ENCODE measurements at regions not wholly inside any gene's neighbourhood (a gene's known extent, or its start where the extent isn't known, plus 50 kb on each side); places are given as distances from the start of the nearest gene placed in this dataset.

DNA sequence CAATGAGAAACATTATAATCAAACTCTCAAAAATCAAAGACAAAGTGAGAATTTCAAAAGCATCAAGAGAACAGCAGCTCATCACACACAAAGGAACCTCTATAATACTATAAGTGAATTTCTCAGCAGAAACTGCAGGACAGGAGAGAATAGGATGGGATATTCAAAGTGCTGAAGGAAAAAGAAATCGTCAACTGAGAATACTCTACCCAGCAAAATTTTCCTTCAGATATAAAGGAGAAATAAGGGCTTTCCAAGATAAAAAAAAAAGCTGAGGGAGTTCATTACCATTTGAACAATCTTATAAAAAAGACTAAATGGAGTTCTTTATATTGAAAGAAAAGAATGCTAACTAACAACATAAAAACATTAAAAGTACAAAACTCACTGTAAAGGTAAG is 481.1 kb downstream of the TLE4 start:
- Histone ChIP-seq H3K9me3 (no peaks in the 10 kb centered on the region), H3K27ac (no peak overlapping the region), H3K4me1 (no peaks in the 10 kb centered on the region), H3K4me3 (no peak overlapping the region), H3K27me3 (no peaks in the 10 kb centered on the region), H3K36me3 (no peaks in the 10 kb centered on the region), H3K9ac (ENCODE audit: low read depth in 2 of 2, low read length in 2 of 2) (no peak overlapping the region)
- intact Hi-C loops (cut with DNase I), result no loop called here
- no peak for DNase-seq
- no peak for TF ChIP-seq CTCF (IDR thresholded peaks at IDR 0.05)

- Histone ChIP-seq H3K4me3 (no peak overlapping the region), H3K27me3 (no peaks in the 10 kb centered on the region), H3K27ac (no peak overlapping the region), H3K9ac (ENCODE audit: low read depth in 2 of 2, low read length in 2 of 2) (no peak overlapping the region), H3K4me1 (no peaks in the 10 kb centered on the region), H3K36me3 (no peaks in the 10 kb centered on the region), H3K9me3 (no peaks in the 10 kb centered on the region)
- no peak for DNase-seq
- intact Hi-C loops (cut with DNase I), result no loop called here
- TF ChIP-seq CTCF (IDR thresholded peaks at IDR 0.05), result no peak
These were observed 477.5 kb downstream of the TLE4 start for GRCh38 chr9:80049096-80049782.

DNA sequence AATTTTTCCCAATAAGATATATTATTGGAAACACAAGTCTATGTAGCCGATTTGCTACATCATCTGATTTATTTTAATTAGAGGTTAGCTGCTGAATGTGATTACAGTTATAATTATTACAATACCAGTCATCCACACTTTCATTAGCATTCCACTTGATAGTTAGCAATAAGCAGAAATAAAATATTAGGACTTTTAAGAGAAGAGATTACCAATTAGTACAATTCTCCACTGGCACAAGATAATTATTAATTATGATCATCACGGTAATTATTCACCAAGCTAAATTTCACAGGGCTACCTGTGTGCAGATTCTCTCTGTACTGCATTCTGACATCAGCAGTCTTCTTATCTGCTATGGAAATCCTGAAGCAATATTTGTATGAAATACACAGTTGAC is 474.7 kb downstream of the TLE4 start:
- no peak for TF ChIP-seq CTCF (IDR thresholded peaks at IDR 0.05)
- no peak for DNase-seq
- Histone ChIP-seq H3K36me3 (no peaks in the 10 kb centered on the region), H3K4me1 (no peaks in the 10 kb centered on the region), H3K9ac (ENCODE audit: low read depth in 2 of 2, low read length in 2 of 2) (no peak overlapping the region), H3K27ac (no peak overlapping the region), H3K4me3 (no peak overlapping the region), H3K27me3 (no peaks in the 10 kb centered on the region), H3K9me3 (no peaks in the 10 kb centered on the region)
- intact Hi-C loops (cut with DNase I), result no loop called here

DNA sequence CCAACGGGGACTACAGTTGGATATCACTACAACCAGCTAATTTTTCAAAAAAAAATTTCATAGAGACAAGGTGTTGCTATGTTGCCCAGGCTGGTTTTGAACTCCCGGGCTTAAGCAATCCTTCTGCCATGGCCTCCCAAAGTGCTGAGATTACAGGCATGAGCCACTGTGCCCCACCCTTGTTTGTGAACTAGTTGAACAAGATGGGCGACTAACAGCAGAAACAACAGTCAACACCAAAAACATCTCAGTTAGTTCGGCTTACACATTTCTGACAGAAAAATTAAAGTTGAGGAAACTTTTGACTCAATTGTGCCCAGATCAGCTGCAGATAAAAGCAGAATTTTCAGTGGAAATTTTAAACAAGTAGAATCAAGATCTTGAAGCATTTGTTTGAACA is 470.1 kb downstream of the TLE4 start:
- Histone ChIP-seq H3K9ac (ENCODE audit: low read depth in 2 of 2, low read length in 2 of 2) (no peak overlapping the region), H3K36me3 (no peaks in the 10 kb centered on the region), H3K27me3 (no peaks in the 10 kb centered on the region), H3K4me1 (no peaks in the 10 kb centered on the region), H3K9me3 (no peaks in the 10 kb centered on the region), H3K27ac (no peak overlapping the region), H3K4me3 (no peak overlapping the region)
- intact Hi-C loops (cut with DNase I), result no loop called here
- no peak for TF ChIP-seq CTCF (IDR thresholded peaks at IDR 0.05)
- DNase-seq, result no peak

DNA sequence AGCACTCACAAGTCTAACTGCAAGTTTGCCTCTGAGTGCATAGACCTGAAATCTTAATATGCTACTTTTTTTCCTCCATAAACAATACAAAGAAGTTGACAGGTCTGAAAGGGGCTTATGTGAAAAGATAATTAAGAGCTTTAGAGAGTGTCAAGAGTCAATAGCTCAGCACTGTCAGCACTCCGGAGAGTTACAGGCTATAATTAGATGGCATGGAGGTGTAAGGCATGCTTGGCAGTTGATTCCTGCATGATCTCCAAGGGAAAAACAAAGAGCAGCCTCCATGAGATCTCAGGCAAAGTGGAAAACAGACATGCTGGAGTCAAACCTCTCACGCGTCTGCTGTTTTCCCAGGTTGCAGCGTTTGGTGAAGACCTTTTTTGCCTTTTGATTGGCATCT is 468.7 kb downstream of the TLE4 start:
- Histone ChIP-seq H3K27me3 (no peaks in the 10 kb centered on the region), H3K4me1 (no peaks in the 10 kb centered on the region), H3K9ac (ENCODE audit: low read depth in 2 of 2, low read length in 2 of 2) (no peak overlapping the region), H3K36me3 (no peaks in the 10 kb centered on the region), H3K27ac (no peak overlapping the region), H3K9me3 (no peaks in the 10 kb centered on the region), H3K4me3 (no peak overlapping the region)
- no peak for DNase-seq
- no peak for TF ChIP-seq CTCF (IDR thresholded peaks at IDR 0.05)
- intact Hi-C loops (cut with DNase I), result no loop called here
